HG02623 (cell line): ENCODE measurements at regions not wholly inside any gene's neighbourhood (a gene's known extent, or its start where the extent isn't known, plus 50 kb on each side); places are given as distances from the start of the nearest gene placed in this dataset.

Source experiments
- ATAC-seq: cut with Tn5 transposase; IDR thresholded peaks from one replicate; pipeline ENCODE4 v1.9.1; 2021; ENCODE audit warnings: moderate library complexity; ENCODE audit not compliant: unreplicated experiment

GRCh38 chr6:37556881-37557644, 57.4 kb upstream of the CCDC167 start:
- no peak for ATAC-seq

GRCh38 chr6:37555040-37555781, 55.5 kb upstream of the CCDC167 start:
- ATAC-seq = no peak

- ATAC-seq = no peak
Measured at GRCh38 chr6:37554480-37554819, 54.8 kb upstream of the CCDC167 start.

- ATAC-seq = no peak
Measured at GRCh38 chr6:37552267-37552666, 52.6 kb upstream of the CCDC167 start.

GRCh38 chr6:37551867-37552266, 52.2 kb upstream of the CCDC167 start:
- no peak for ATAC-seq

- ATAC-seq = no peak
Measured at GRCh38 chr6:37551446-37551845, 51.8 kb upstream of the CCDC167 start.

- no peak for ATAC-seq
Measured at GRCh38 chr6:37551002-37551401, 51.3 kb upstream of the CCDC167 start.

- ATAC-seq = no peak
Measured at GRCh38 chr6:37550191-37550831, 50.6 kb upstream of the CCDC167 start.

- ATAC-seq = no peak
Measured at GRCh38 chr6:37549558-37549957, 49.9 kb upstream of the CCDC167 start.
